ENCODE measurements at regions not wholly inside any gene's neighbourhood (a gene's known extent, or its start where the extent isn't known, plus 50 kb on each side); places are given as distances from the start of the nearest gene placed in this dataset.

DNA sequence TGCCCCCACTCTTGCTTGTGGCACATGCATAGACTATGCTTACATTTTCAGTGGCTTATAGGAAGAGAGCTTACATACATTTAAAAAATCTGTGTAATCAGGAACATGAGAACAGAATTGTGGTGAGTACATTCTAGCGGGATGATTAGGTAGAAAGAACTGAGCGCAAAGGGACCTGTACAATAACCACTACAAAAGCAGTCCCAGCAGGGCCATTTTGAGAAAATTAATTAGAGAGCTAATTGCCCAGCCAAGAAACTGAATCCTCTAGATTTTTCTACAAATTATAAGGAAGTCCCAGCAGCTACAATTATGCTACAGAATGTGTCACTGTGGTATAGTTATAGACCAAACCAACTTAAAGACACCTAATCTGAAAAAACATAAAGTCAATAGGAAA, 105.6 kb upstream of the TNFAIP3 start:
- TF ChIP-seq, protein P1, sequence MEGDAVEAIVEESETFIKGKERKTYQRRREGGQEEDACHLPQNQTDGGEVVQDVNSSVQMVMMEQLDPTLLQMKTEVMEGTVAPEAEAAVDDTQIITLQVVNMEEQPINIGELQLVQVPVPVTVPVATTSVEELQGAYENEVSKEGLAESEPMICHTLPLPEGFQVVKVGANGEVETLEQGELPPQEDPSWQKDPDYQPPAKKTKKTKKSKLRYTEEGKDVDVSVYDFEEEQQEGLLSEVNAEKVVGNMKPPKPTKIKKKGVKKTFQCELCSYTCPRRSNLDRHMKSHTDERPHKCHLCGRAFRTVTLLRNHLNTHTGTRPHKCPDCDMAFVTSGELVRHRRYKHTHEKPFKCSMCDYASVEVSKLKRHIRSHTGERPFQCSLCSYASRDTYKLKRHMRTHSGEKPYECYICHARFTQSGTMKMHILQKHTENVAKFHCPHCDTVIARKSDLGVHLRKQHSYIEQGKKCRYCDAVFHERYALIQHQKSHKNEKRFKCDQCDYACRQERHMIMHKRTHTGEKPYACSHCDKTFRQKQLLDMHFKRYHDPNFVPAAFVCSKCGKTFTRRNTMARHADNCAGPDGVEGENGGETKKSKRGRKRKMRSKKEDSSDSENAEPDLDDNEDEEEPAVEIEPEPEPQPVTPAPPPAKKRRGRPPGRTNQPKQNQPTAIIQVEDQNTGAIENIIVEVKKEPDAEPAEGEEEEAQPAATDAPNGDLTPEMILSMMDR (IDR thresholded peaks at IDR 0.05), result no peak
- no peak for TF ChIP-seq POLR2A (IDR thresholded peaks at IDR 0.05)

Data from right lobe of liver (tissue), 4 donors.